ENCODE measurements at regions not wholly inside any gene's neighbourhood (a gene's known extent, or its start where the extent isn't known, plus 50 kb on each side); places are given as distances from the start of the nearest gene placed in this dataset.

GRCh38 chr3:150247441-150247840 is 160.7 kb upstream of the TSC22D2 start:
- Histone ChIP-seq H3K36me3 (ENCODE audit: low read length) (no peaks in the 10 kb centered on the region), H3K4me3 (ENCODE audit: insufficient read depth, low read length, poor library complexity, severe bottlenecking) (no peak overlapping the region), H3F3A (ENCODE audit: insufficient read depth) (no peaks in the 10 kb centered on the region), H3K27ac (ENCODE audit: low read depth, low read length) (no peak overlapping the region), H4K20me1 (ENCODE audit: low read depth, low read length) (no peaks in the 10 kb centered on the region), H3K9me2 (replicated peaks; ENCODE audit: insufficient read depth, low read length) (no peaks in the 10 kb centered on the region), H2AFZ (ENCODE audit: low read depth, low read length, severe bottlenecking) (no peak overlapping the region), H3K9me3 (ENCODE audit: insufficient read depth, low read length) (no peaks in the 10 kb centered on the region), H3K27me3 (ENCODE audit: low read length) (0 out of 2 replicates have a peak, but pooled peaks cover 2% of the 10 kb centered on the region), H3K9ac (ENCODE audit: low read length) (no peak overlapping the region), H3K4me2 (ENCODE audit: low read depth, low read length, poor library complexity, severe bottlenecking) (no peak overlapping the region), H3K79me2 (ENCODE audit: insufficient read depth, low read length) (no peaks in the 10 kb centered on the region)
- TF ChIP-seq CTCF (IDR thresholded peaks at IDR 0.05; ENCODE audit: insufficient read depth, low read length, poor library complexity, severe bottlenecking) (no peak), EZH2phosphoT487 (conservative IDR thresholded peaks at IDR 0.05; ENCODE audit: low read length) (no peak)

- Histone ChIP-seq H3K27me3 (ENCODE audit: low read length) (no peaks in the 10 kb centered on the region), H3K4me2 (ENCODE audit: low read depth, low read length, poor library complexity, severe bottlenecking) (no peak overlapping the region), H3K79me2 (ENCODE audit: insufficient read depth, low read length) (no peaks in the 10 kb centered on the region), H3K4me3 (ENCODE audit: insufficient read depth, low read length, poor library complexity, severe bottlenecking) (no peak overlapping the region), H3K9me3 (ENCODE audit: insufficient read depth, low read length) (no peaks in the 10 kb centered on the region), H2AFZ (ENCODE audit: low read depth, low read length, severe bottlenecking) (no peak overlapping the region), H3K9ac (ENCODE audit: low read length) (no peak overlapping the region), H3K27ac (ENCODE audit: low read depth, low read length) (no peak overlapping the region), H3F3A (ENCODE audit: insufficient read depth) (no peaks in the 10 kb centered on the region), H3K36me3 (ENCODE audit: low read length) (no peaks in the 10 kb centered on the region), H3K9me2 (replicated peaks; ENCODE audit: insufficient read depth, low read length) (no peaks in the 10 kb centered on the region), H4K20me1 (ENCODE audit: low read depth, low read length) (no peaks in the 10 kb centered on the region)
- TF ChIP-seq CTCF (IDR thresholded peaks at IDR 0.05; ENCODE audit: insufficient read depth, low read length, poor library complexity, severe bottlenecking), result no peak
Observed at GRCh38 chr3:150243466-150243865, 164.6 kb upstream of the TSC22D2 start.

- Histone ChIP-seq H2AFZ (ENCODE audit: low read depth, low read length, severe bottlenecking) (no peak overlapping the region), H3K4me2 (ENCODE audit: low read depth, low read length, poor library complexity, severe bottlenecking) (no peak overlapping the region), H3K9ac (ENCODE audit: low read length) (no peak overlapping the region), H4K20me1 (ENCODE audit: low read depth, low read length) (no peaks in the 10 kb centered on the region), H3K27me3 (ENCODE audit: low read length) (no peaks in the 10 kb centered on the region), H3K79me2 (ENCODE audit: insufficient read depth, low read length) (no peaks in the 10 kb centered on the region), H3K9me3 (ENCODE audit: insufficient read depth, low read length) (no peaks in the 10 kb centered on the region), H3K4me3 (ENCODE audit: insufficient read depth, low read length, poor library complexity, severe bottlenecking) (no peak overlapping the region), H3K9me2 (replicated peaks; ENCODE audit: insufficient read depth, low read length) (no peaks in the 10 kb centered on the region), H3F3A (ENCODE audit: insufficient read depth) (no peaks in the 10 kb centered on the region), H3K36me3 (ENCODE audit: low read length) (no peaks in the 10 kb centered on the region), H3K27ac (ENCODE audit: low read depth, low read length) (no peak overlapping the region)
- no peak for TF ChIP-seq EZH2phosphoT487 (conservative IDR thresholded peaks at IDR 0.05; ENCODE audit: low read length)
- TF ChIP-seq CTCF (IDR thresholded peaks at IDR 0.05; ENCODE audit: insufficient read depth, low read length, poor library complexity, severe bottlenecking), result no peak
Observed at GRCh38 chr3:150242220-150242936, 165.7 kb upstream of the TSC22D2 start.
